Effector CD4-positive, alpha-beta T cell (primary cell): ENCODE measurements at regions not wholly inside any gene's neighbourhood (a gene's known extent, or its start where the extent isn't known, plus 50 kb on each side); places are given as distances from the start of the nearest gene placed in this dataset.

Experiments used
- DNase-seq: peaks from one replicate; pipeline ENCODE4 v3.0.0-alpha.2; 2020

DNA sequence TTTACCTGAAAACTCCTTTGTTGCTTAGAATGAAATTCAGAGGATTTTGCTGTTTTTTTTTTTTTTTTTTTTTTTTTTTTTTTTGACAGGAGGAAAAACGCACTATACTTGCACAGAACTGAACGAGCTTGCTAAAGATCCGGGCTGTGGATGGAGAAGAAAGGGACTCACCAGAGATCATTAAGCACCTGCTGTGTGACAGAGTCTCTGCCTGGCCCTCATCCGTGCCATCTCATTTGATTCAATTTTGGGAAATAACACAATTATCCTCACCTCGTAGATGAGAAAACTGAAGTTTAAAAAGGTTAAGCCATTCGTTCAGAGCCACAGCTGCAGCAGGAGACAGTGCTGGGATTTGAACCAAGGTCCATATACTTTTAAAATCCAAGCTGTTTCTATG, 775.4 kb upstream of the ID2 start:
- DNase-seq = no peak

- DNase-seq = no peak
Observed at GRCh38 chr2:7907041-7907440, 774.8 kb upstream of the ID2 start.

DNA sequence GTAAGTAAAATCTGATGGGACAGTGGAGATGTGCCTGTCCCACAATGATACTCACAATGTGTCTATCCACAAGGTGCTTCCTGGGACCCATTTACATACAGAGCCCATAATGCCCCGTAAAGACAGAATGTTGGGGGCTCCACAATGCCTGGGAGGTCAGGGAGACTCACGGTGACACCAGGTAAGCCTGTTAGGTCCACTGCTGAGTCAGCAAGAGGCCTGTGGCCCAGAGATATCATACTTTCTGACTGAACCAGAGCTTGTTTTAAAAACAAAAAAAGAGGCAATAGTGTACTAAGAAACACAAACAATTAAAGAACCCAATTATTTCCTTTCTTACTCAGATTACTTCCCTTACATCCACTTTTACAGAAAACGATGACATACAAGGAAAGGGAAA, 771.1 kb upstream of the ID2 start:
- no peak for DNase-seq

GRCh38 chr2:7911196-7911595, 770.7 kb upstream of the ID2 start:
- no peak for DNase-seq

GRCh38 chr2:7913974-7914373, 767.9 kb upstream of the ID2 start:
- DNase-seq = no peak

DNA sequence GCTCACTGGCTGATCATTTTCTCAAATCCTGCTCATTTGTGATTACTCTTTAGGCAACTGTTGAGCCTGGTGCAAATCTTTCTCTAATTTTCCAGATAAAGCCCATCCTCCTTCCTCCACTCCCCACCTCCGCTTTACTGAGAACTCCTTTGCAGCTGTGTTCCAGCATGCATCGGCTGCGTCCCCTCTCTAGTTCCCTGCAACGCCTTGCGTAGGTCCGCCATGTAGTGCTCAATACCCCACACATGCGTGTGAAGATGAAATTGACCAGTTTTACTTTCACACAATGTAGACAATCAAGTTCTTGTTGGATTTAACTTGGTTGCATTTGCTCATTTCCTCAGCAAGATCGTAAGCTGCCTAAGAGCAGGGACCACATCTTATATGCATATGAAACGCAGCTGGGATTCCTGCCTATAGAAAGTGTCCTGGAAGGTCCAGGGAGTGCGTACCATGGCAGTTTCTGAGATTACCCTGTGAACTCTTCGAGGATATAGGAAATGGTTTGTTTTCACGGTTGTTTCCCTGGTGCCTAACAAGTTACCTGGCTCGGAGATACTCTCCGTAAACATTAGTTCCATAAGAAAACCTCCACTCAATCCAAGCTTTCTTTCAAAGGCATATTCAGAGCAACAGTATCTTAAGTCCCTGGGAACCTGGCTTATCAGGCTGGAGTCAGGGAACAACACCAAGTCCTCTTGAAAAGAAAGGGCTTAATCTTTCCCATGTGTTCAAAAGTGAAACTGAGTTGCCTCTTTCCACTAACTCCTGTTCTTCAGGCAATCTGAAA, 766.4 kb upstream of the ID2 start:
- no peak for DNase-seq

DNA sequence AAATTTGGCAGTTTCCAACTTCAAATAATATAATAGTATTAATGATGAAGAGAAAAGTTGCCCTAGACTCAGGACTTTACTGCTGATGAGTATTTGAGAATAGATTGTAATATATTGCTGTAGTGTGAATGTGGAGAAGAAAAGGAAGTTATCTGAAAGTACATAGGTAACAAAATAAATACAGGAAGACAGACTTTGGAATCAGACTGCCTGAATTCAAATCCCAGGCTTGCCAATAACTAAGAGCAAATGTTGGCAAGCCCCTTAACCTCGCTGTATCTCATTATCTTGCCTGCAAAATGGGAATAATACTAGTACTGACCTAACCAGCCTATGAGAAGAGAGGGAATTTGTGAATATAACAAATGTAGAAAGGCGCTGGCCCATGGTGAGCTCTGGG, 765.2 kb upstream of the ID2 start:
- DNase-seq = no peak

DNA sequence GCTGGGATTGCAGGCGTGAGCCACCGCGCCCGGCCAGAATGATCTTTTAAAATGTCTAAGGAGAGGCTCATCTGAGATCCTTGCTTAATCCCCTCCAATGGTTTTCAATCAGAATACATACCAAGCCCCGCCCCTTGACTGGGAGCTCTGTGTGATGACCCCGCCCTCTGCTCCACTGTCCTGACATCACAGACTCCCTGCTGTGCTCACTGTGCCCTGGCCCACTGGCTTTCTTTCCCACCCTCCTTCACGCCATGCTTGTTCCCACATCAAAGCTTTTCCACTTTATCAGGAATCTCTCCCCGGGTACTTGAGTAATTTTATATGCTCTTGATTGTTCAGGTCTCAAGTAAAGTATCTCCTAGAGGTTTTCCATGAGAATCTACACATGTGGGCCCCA, 762.3 kb upstream of the ID2 start:
- DNase-seq = no peak

- DNase-seq = no peak
Observed at GRCh38 chr2:7924023-7924762, 757.7 kb upstream of the ID2 start.

DNA sequence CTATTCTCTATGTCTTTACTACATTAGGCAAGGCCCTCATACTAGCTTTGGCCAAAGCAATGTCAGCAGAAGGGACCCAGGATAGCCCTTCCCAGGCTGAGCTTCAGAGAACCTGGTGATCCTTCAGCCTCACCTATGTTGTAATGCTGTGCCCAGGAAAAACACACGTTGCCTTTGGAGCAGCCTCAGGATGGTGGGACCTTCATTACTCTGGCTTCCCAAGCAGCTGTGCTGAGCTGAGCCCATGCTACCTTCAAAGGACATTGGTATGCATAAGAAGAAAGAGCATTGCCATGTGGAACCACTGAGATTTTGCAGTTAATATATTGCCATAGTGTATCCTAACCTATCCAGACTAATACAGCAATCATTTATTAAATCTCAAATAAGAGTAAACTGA, 756.4 kb upstream of the ID2 start:
- no peak for DNase-seq

DNA sequence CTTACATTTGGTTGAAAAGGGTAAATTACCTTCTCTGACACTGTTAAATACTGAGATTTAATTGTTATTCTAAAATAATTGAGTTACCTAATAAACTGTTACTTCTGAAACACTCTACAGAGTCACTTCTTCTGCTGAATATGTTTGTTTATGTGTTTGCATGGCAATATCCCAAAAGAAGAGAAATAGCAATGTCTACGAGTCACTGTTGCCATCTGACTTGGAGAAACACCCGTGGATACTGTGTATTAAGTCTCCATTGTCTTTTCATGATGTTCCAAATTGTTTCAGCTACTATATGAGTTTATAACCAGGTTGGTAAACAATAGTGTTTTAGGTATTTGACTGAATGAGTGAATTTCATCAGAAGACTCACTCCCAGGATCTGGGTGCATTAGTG, 754.2 kb upstream of the ID2 start:
- no peak for DNase-seq

DNA sequence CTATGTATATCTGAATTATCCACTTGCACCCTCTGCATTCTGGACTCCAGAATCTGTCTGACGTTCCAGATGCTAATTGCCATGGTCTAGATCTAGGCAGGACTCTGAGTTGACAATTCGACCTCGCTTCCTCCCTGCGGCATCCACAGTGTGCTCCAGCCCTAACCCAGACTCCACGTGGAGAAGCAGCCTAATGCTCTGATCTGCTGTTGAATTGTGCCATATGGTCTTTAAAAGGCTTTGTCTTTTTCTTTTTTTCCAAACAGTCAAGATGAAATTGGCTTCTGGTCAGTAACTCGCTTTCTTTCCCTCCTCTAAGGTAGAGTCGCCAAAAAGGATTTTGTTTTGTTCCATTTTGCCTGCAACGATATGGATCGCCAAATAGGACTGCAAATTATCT, 752.6 kb upstream of the ID2 start:
- DNase-seq = no peak

GRCh38 chr2:7930800-7931635, 750.8 kb upstream of the ID2 start:
- no peak for DNase-seq

DNA sequence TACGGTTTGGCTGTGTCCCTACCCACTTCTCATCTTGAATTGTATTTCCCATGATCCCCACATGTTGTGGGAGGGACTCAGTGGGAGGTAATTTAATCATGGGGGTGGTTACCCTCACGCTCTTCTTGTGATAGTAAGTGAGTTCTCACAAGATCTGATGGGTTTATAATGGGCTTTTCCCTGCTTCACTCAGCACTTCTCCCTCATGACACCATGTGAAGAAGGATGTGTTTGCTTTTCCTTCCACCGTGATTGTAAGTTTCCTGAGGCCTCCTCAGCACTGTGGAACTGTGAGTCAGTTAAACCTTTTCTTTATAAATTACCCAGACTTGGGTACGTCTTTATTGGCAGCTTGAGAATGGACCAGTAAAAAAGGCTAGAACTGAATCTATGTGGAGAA, 750.0 kb upstream of the ID2 start:
- no peak for DNase-seq

DNA sequence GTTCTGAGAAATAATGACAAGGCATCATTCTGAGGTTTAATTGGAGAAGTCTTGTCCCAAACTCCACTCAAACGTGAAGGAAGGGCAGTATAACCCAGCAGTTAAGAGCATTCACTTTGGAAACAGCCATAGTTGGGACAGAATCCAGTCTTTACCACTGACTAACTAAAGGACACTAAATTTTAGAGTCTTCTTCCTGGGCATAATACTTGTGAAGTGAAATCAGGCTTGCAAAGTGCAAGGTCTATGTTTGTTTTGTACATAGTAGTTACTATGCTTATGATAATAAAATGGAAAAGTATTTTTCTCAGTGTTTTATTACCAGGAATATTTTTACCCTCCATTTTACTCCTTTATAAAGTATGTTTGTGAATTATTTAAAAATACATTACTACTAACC, 748.2 kb upstream of the ID2 start:
- DNase-seq = no peak

- DNase-seq = no peak
Observed at GRCh38 chr2:7934476-7934875, 747.4 kb upstream of the ID2 start.

DNA sequence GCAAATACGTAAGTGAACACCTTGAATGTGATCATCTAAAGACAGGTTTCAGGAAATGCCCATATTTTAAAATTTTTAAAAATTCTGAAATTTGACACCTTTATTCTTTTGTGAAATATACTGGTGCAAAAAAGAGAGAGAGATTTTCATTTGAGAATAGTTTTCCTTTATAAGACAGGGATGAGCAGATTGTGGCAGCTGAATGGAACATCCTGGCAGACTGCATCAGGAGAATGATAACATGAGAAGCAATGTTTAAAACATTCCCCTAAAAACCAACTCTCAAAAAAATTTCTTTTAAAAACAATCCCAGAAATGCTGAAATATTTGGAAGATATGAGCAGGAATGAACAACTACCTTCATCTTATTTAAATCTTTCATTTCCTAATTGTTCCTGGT, 744.8 kb upstream of the ID2 start:
- no peak for DNase-seq

DNA sequence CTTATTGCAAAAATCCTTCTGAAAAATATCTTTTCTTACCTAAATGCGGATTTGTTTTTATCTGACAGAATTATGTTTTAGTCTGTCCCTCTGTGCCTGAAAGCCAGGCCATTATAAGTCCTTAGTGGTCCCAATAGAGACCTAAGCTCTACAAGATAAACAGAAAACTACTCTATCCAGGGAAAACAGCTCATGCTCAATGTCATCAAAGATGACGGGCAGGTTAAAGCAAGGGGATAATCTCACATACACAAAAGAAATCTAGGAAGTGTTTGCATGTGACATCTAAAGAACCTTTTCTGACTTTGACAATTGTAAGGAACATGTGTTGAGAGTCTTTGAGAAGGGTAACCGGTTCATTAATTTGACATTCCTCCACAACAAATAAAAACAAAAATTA, 741.1 kb upstream of the ID2 start:
- no peak for DNase-seq

DNA sequence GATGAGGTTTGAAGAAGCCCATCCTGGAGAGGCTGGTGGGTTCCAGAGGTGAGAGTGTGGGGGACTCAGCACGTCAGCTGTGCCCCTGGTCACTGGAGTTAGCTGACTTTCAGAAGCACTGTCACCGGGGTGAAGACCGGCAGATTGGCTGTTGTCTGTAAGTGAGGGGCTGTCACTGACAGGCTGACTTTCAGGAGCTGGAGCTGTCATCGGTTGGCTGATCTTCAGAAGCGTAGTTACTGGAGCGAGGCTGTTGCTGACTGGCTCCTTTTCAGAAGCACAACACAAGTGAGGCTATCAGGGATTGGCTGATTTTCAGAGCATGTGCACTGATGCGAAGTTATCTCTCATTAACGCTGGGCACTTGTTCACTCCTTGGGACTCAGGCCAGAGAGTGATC, 738.4 kb upstream of the ID2 start:
- DNase-seq = no peak

DNA sequence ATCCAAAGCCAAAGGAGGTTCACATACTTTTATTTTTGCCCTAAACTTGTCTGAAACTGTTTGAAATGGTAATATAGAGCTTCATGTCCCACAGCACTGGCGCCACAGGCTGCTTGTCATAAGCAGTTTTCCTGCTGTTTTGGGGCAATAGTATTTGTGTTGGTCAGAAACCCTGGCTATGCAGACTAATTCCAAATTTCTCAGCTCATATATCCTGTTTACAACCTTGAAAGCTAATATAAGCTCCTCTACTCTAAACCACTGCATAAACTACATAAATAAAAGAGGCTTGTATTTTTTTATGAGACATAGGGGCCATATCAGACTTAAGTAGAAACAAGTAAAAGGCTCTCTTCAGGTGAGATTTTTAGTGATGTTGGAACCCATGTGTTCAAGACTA, 736.8 kb upstream of the ID2 start:
- no peak for DNase-seq

DNA sequence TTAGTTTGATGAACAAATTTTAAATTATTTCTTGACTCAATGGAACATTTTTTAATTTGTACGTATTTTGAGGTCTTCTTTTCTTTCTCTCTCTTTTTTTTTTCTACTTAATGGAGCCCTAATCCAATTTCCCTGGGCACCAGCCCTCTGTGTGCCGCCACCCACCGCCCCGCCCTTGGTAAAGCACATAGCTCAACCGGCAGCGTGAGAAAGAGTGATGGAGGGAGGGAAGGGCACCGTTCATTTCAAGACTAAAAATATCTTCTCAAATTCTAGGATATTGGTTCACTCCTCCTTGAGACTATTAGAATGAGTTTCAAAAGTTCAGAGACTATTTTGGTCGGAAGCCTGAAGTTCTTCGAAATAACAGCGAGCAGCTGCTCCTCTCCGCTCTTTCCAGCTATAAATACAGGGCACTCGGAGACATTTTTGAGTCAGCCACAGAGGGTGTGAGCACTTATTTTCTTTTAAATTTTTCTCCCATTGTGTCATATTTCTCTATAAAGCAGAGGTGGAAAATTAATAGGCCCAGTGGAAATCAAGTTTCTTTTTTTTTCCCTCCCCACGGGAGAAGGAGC, 731.7 kb upstream of the ID2 start:
- no peak for DNase-seq

DNA sequence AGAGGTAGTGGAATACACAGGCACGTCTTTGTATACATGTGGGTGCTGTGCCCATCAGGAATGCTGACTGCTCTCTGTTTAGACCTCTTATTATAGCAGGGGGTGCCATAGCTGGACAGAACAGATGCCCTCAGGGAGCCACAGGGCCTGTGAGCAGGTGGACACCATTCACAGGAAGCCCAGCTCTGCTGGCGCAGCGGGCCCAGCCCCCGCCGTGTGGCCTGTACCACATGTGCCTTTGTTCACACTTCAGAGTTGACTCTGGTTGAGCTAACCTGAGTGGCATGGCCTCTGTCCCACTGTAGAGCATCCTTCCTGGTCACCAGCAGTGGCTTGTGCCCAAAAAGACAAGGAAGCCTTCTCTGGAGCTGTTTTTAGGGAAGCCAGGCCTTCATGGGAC, 730.9 kb upstream of the ID2 start:
- no peak for DNase-seq

- no peak for DNase-seq
Observed at GRCh38 chr2:7951490-7951889, 730.4 kb upstream of the ID2 start.
